ENCODE measurements at regions not wholly inside any gene's neighbourhood (a gene's known extent, or its start where the extent isn't known, plus 50 kb on each side); places are given as distances from the start of the nearest gene placed in this dataset.

- Mint-ChIP-seq H3K4me3 (ENCODE audit: unreplicated experiment) (no peak overlapping the region), H3K27ac (ENCODE audit: unreplicated experiment) (no peak overlapping the region), H3K27me3 (ENCODE audit: unreplicated experiment) (no peaks in the 10 kb centered on the region), H3K36me3 (ENCODE audit: unreplicated experiment) (no peaks in the 10 kb centered on the region), H3K4me1 (ENCODE audit: low read depth, unreplicated experiment) (peaks cover 13% of the 10 kb centered on the region), H3K9me3 (ENCODE audit: unreplicated experiment) (peaks cover 1% of the 10 kb centered on the region)
- TF ChIP-seq CTCF (IDR thresholded peaks at IDR 0.05; ENCODE audit: partially characterized antibody, unreplicated experiment): no peak
- no peak for DNase-seq
These were observed 214.2 kb downstream of the CALCRL start for GRCh38 chr2:187233811-187234210.

- no peak for DNase-seq
- Mint-ChIP-seq H3K4me3 (ENCODE audit: unreplicated experiment) (no peak overlapping the region), H3K27me3 (ENCODE audit: unreplicated experiment) (no peaks in the 10 kb centered on the region), H3K4me1 (ENCODE audit: low read depth, unreplicated experiment) (peaks cover 18% of the 10 kb centered on the region), H3K9me3 (ENCODE audit: unreplicated experiment) (peaks cover 1% of the 10 kb centered on the region), H3K27ac (ENCODE audit: unreplicated experiment) (no peak overlapping the region), H3K36me3 (ENCODE audit: unreplicated experiment) (no peaks in the 10 kb centered on the region)
- no peak for TF ChIP-seq CTCF (IDR thresholded peaks at IDR 0.05; ENCODE audit: partially characterized antibody, unreplicated experiment)
These were observed 215.3 kb downstream of the CALCRL start for GRCh38 chr2:187232749-187233148.

GRCh38 chr2:187230088-187230487, 218.0 kb downstream of the CALCRL start:
- no peak for DNase-seq
- no peak overlapping the region for H3K4me3 Mint-ChIP-seq (ENCODE audit: unreplicated experiment)
- no peaks in the 10 kb centered on the region for H3K36me3 Mint-ChIP-seq (ENCODE audit: unreplicated experiment)
- peaks cover 1% of the 10 kb centered on the region for H3K9me3 Mint-ChIP-seq (ENCODE audit: unreplicated experiment)
- H3K27ac Mint-ChIP-seq (ENCODE audit: unreplicated experiment): no peak overlapping the region
- no peaks in the 10 kb centered on the region for H3K27me3 Mint-ChIP-seq (ENCODE audit: unreplicated experiment)
- TF ChIP-seq CTCF (IDR thresholded peaks at IDR 0.05; ENCODE audit: partially characterized antibody, unreplicated experiment): no peak
- H3K4me1 Mint-ChIP-seq (ENCODE audit: low read depth, unreplicated experiment): peaks cover 23% of the 10 kb centered on the region

GRCh38 chr2:187228986-187229385, 219.1 kb downstream of the CALCRL start:
- TF ChIP-seq CTCF (IDR thresholded peaks at IDR 0.05; ENCODE audit: partially characterized antibody, unreplicated experiment): no peak
- DNase-seq: no peak
- peak overlapping the region; percentile 52 for H3K27ac Mint-ChIP-seq (ENCODE audit: unreplicated experiment)
- peaks cover 1% of the 10 kb centered on the region for H3K9me3 Mint-ChIP-seq (ENCODE audit: unreplicated experiment)
- H3K27me3 Mint-ChIP-seq (ENCODE audit: unreplicated experiment): no peaks in the 10 kb centered on the region
- H3K4me3 Mint-ChIP-seq (ENCODE audit: unreplicated experiment): no peak overlapping the region
- peaks cover 29% of the 10 kb centered on the region for H3K4me1 Mint-ChIP-seq (ENCODE audit: low read depth, unreplicated experiment)
- H3K36me3 Mint-ChIP-seq (ENCODE audit: unreplicated experiment): no peaks in the 10 kb centered on the region

- DNase-seq: no peak
- Mint-ChIP-seq H3K36me3 (ENCODE audit: unreplicated experiment) (no peaks in the 10 kb centered on the region), H3K27me3 (ENCODE audit: unreplicated experiment) (no peaks in the 10 kb centered on the region), H3K4me1 (ENCODE audit: low read depth, unreplicated experiment) (peaks cover 27% of the 10 kb centered on the region), H3K4me3 (ENCODE audit: unreplicated experiment) (no peak overlapping the region), H3K27ac (ENCODE audit: unreplicated experiment) (no peak overlapping the region), H3K9me3 (ENCODE audit: unreplicated experiment) (peaks cover 2% of the 10 kb centered on the region)
- no peak for TF ChIP-seq CTCF (IDR thresholded peaks at IDR 0.05; ENCODE audit: partially characterized antibody, unreplicated experiment)
These were observed 223.1 kb downstream of the CALCRL start for GRCh38 chr2:187224989-187225388.
